DMS153 (cell line): ENCODE measurements at regions not wholly inside any gene's neighbourhood (a gene's known extent, or its start where the extent isn't known, plus 50 kb on each side); places are given as distances from the start of the nearest gene placed in this dataset.
"Not testable (repeated sequence)": the region's sequence is repeated elsewhere in the genome, so short reads cannot be mapped to it uniquely, and the experiment has no call there.

Experiments
- DNase-seq: peaks from one replicate; lab custom pipeline; 2025; lab: John Stamatoyannopoulos, UW

GRCh38 chr1:166391279-166392066 is 224.7 kb upstream of the FAM78B start:
- DNase-seq, result no peak

- DNase-seq, result no peak
These were observed 228.9 kb upstream of the FAM78B start for GRCh38 chr1:166395729-166396128.

- not testable (repeated sequence) for DNase-seq
These were observed 242.7 kb upstream of the FAM78B start for GRCh38 chr1:166409253-166410082.

- no peak for DNase-seq
These were observed 243.2 kb upstream of the FAM78B start for GRCh38 chr1:166410083-166410385.

- not testable (repeated sequence) for DNase-seq
These were observed 250.0 kb upstream of the FAM78B start for GRCh38 chr1:166416831-166417230.

- no peak for DNase-seq
These were observed 251.6 kb upstream of the FAM78B start for GRCh38 chr1:166418344-166418933.

- not testable (repeated sequence) for DNase-seq
These were observed 255.8 kb upstream of the FAM78B start for GRCh38 chr1:166422586-166422985.

- no peak for DNase-seq
These were observed 265.9 kb upstream of the FAM78B start for GRCh38 chr1:166432655-166433054.

GRCh38 chr1:166433404-166434304 is 266.9 kb upstream of the FAM78B start:
- DNase-seq, result peak; percentile 26

GRCh38 chr1:166457700-166458099 is 290.9 kb upstream of the FAM78B start:
- DNase-seq, result no peak

- no peak for DNase-seq
These were observed 297.5 kb upstream of the FAM78B start for GRCh38 chr1:166464333-166464732.

- no peak for DNase-seq
These were observed 303.2 kb upstream of the FAM78B start for GRCh38 chr1:166470014-166470413.

GRCh38 chr1:166470441-166470840 is 303.6 kb upstream of the FAM78B start:
- no peak for DNase-seq

- no peak for DNase-seq
These were observed 304.6 kb upstream of the FAM78B start for GRCh38 chr1:166471359-166471758.

- peak; percentile 7 for DNase-seq
These were observed 312.3 kb upstream of the FAM78B start for GRCh38 chr1:166479052-166479631.

- no peak for DNase-seq
These were observed 317.7 kb upstream of the FAM78B start for GRCh38 chr1:166484471-166484870.

- no peak for DNase-seq
These were observed 318.1 kb upstream of the FAM78B start for GRCh38 chr1:166484871-166485270.

GRCh38 chr1:166485620-166486019 is 318.8 kb upstream of the FAM78B start:
- DNase-seq, result no peak

- DNase-seq, result no peak
These were observed 321.5 kb upstream of the FAM78B start for GRCh38 chr1:166488327-166488726.

- DNase-seq, result no peak
These were observed 322.5 kb upstream of the FAM78B start for GRCh38 chr1:166489356-166489669.

- DNase-seq, result peak; percentile 27
These were observed 323.1 kb upstream of the FAM78B start for GRCh38 chr1:166489670-166490436.
